ENCODE measurements at regions not wholly inside any gene's neighbourhood (a gene's known extent, or its start where the extent isn't known, plus 50 kb on each side); places are given as distances from the start of the nearest gene placed in this dataset.

DNA sequence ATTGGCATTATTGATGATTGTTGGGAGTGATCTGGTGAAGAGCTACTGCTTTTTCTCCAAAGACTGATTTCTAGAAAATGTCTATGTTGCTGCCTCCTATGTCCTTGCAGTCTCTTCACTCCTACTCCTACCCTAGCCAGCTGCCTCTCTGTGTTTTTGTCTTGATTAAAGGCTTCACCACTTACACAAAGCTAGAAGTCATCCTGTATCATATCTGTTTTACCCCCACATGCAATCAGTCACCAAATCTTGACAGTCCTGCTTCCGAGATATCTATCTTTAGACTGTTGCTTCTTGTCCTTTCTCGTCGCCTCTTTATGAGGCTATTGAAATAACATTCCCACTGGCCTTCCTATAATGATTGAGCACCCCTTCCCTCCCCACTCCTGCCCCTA, 84.5 kb upstream of the ITGA4 start:
- TF ChIP-seq, protein P1, sequence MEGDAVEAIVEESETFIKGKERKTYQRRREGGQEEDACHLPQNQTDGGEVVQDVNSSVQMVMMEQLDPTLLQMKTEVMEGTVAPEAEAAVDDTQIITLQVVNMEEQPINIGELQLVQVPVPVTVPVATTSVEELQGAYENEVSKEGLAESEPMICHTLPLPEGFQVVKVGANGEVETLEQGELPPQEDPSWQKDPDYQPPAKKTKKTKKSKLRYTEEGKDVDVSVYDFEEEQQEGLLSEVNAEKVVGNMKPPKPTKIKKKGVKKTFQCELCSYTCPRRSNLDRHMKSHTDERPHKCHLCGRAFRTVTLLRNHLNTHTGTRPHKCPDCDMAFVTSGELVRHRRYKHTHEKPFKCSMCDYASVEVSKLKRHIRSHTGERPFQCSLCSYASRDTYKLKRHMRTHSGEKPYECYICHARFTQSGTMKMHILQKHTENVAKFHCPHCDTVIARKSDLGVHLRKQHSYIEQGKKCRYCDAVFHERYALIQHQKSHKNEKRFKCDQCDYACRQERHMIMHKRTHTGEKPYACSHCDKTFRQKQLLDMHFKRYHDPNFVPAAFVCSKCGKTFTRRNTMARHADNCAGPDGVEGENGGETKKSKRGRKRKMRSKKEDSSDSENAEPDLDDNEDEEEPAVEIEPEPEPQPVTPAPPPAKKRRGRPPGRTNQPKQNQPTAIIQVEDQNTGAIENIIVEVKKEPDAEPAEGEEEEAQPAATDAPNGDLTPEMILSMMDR (IDR thresholded peaks at IDR 0.05; ENCODE audit: low read depth, low read length, missing input control) = no peak
- TF ChIP-seq RAD21 (IDR thresholded peaks at IDR 0.05) (no peak), SP1 (IDR thresholded peaks at IDR 0.05) (no peak), FOXA1 (IDR thresholded peaks at IDR 0.05) (no peak), NR2F2 (IDR thresholded peaks at IDR 0.05) (no peak), TAF1 (conservative IDR thresholded peaks at IDR 0.05) (no peak)
- TF ChIP-seq, protein P2, sequence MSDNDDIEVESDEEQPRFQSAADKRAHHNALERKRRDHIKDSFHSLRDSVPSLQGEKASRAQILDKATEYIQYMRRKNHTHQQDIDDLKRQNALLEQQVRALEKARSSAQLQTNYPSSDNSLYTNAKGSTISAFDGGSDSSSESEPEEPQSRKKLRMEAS (IDR thresholded peaks at IDR 0.05) = no peak
- TF ChIP-seq, protein P3, sequence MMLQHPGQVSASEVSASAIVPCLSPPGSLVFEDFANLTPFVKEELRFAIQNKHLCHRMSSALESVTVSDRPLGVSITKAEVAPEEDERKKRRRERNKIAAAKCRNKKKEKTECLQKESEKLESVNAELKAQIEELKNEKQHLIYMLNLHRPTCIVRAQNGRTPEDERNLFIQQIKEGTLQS (IDR thresholded peaks at IDR 0.05) = no peak
